ENCODE measurements at regions not wholly inside any gene's neighbourhood (a gene's known extent, or its start where the extent isn't known, plus 50 kb on each side); places are given as distances from the start of the nearest gene placed in this dataset.
"Not testable (repeated sequence)": the region's sequence is repeated elsewhere in the genome, so short reads cannot be mapped to it uniquely, and the experiment has no call there.

- H3K23ac ChIP-seq (ENCODE audit: low read length); H2BK5ac ChIP-seq (ENCODE audit: low read depth, low read length, poor library complexity); H4K91ac ChIP-seq (ENCODE audit: low read depth, low read length); DNase-seq; H3K4me1 ChIP-seq (ENCODE audit: control insufficient read depth in 1 of 2, insufficient read depth in 2 of 2, low read length in 2 of 2); H4K12ac ChIP-seq (ENCODE audit: low read depth, low read length); H4K8ac ChIP-seq (ENCODE audit: low read depth, low read length); H3K27me3 ChIP-seq (ENCODE audit: insufficient read depth, low read length); H3K9me3 ChIP-seq (ENCODE audit: insufficient read depth, low read depth, low read length); H2BK12ac ChIP-seq (ENCODE audit: low read length); H3K9ac ChIP-seq (ENCODE audit: low read length); H3K14ac ChIP-seq (ENCODE audit: low read length); H3K79me1 ChIP-seq (ENCODE audit: low read length); H3K27ac ChIP-seq (ENCODE audit: low read depth, low read length); H3K18ac ChIP-seq (ENCODE audit: low read length); H3K79me2 ChIP-seq (ENCODE audit: control insufficient read depth, insufficient read depth, low read length, poor library complexity); H3K4me3 ChIP-seq (ENCODE audit: low read depth, low read length); H2AFZ ChIP-seq (ENCODE audit: insufficient read depth, low read length, poor library complexity); H2AK5ac ChIP-seq (ENCODE audit: low read length); H2BK120ac ChIP-seq (ENCODE audit: insufficient read depth, low read length, poor library complexity); H3K4ac ChIP-seq (ENCODE audit: low read depth, low read length); H3K4me2 ChIP-seq (ENCODE audit: low read length); H3K36me3 ChIP-seq (ENCODE audit: control insufficient read depth in 1 of 2, insufficient read depth in 2 of 2, low read length in 2 of 2): not testable (repeated sequence)
- no CpG with 5 or more reads among the region's 6 CpGs for WGBS (ENCODE audit: extremely low coverage, insufficient coverage, insufficient read length)
Measured at GRCh38 chr11:116324077-116324476, 448.7 kb downstream of the BUD13 start.

- H3K27me3 ChIP-seq (ENCODE audit: insufficient read depth, low read length): no peaks in the 10 kb centered on the region
- no peak overlapping the region for H3K18ac ChIP-seq (ENCODE audit: low read length)
- no peaks in the 10 kb centered on the region for H3K9me3 ChIP-seq (ENCODE audit: insufficient read depth, low read depth, low read length)
- no peak overlapping the region for H4K8ac ChIP-seq (ENCODE audit: low read depth, low read length)
- no peak overlapping the region for H3K14ac ChIP-seq (ENCODE audit: low read length)
- H2BK120ac ChIP-seq (ENCODE audit: insufficient read depth, low read length, poor library complexity): no peak overlapping the region
- H3K4me2 ChIP-seq (ENCODE audit: low read length): no peak overlapping the region
- no peak for DNase-seq
- H3K4ac ChIP-seq (ENCODE audit: low read depth, low read length): no peak overlapping the region
- no peaks in the 10 kb centered on the region for H3K79me1 ChIP-seq (ENCODE audit: low read length)
- no peak overlapping the region for H4K12ac ChIP-seq (ENCODE audit: low read depth, low read length)
- H3K4me1 ChIP-seq (ENCODE audit: control insufficient read depth in 1 of 2, insufficient read depth in 2 of 2, low read length in 2 of 2): no peaks in the 10 kb centered on the region
- H2BK12ac ChIP-seq (ENCODE audit: low read length): no peak overlapping the region
- H2AFZ ChIP-seq (ENCODE audit: insufficient read depth, low read length, poor library complexity): no peak overlapping the region
- no peak overlapping the region for H3K27ac ChIP-seq (ENCODE audit: low read depth, low read length)
- H3K36me3 ChIP-seq (ENCODE audit: control insufficient read depth in 1 of 2, insufficient read depth in 2 of 2, low read length in 2 of 2): no peaks in the 10 kb centered on the region
- H4K91ac ChIP-seq (ENCODE audit: low read depth, low read length): no peak overlapping the region
- H3K79me2 ChIP-seq (ENCODE audit: control insufficient read depth, insufficient read depth, low read length, poor library complexity): no peaks in the 10 kb centered on the region
- WGBS (ENCODE audit: extremely low coverage, insufficient coverage, insufficient read length): no CpG with 5 or more reads among the region's 3 CpGs
- no peak overlapping the region for H2BK5ac ChIP-seq (ENCODE audit: low read depth, low read length, poor library complexity)
- H3K9ac ChIP-seq (ENCODE audit: low read length): no peak overlapping the region
- H3K23ac ChIP-seq (ENCODE audit: low read length): no peak overlapping the region
- H3K4me3 ChIP-seq (ENCODE audit: low read depth, low read length): no peak overlapping the region
- no peak overlapping the region for H2AK5ac ChIP-seq (ENCODE audit: low read length)
Measured at GRCh38 chr11:116317212-116317611, 455.6 kb downstream of the BUD13 start.

GRCh38 chr11:116314006-116314405, 458.8 kb downstream of the BUD13 start:
- H3K79me2 ChIP-seq (ENCODE audit: control insufficient read depth, insufficient read depth, low read length, poor library complexity): no peaks in the 10 kb centered on the region
- H3K36me3 ChIP-seq (ENCODE audit: control insufficient read depth in 1 of 2, insufficient read depth in 2 of 2, low read length in 2 of 2): no peaks in the 10 kb centered on the region
- H4K8ac ChIP-seq (ENCODE audit: low read depth, low read length): no peak overlapping the region
- DNase-seq: no peak
- H2AFZ ChIP-seq (ENCODE audit: insufficient read depth, low read length, poor library complexity): no peak overlapping the region
- H4K91ac ChIP-seq (ENCODE audit: low read depth, low read length): no peak overlapping the region
- peaks cover 2% of the 10 kb centered on the region for H3K9me3 ChIP-seq (ENCODE audit: insufficient read depth, low read depth, low read length)
- no peaks in the 10 kb centered on the region for H3K4me1 ChIP-seq (ENCODE audit: control insufficient read depth in 1 of 2, insufficient read depth in 2 of 2, low read length in 2 of 2)
- no peak overlapping the region for H3K9ac ChIP-seq (ENCODE audit: low read length)
- H3K4me2 ChIP-seq (ENCODE audit: low read length): no peak overlapping the region
- no peaks in the 10 kb centered on the region for H3K79me1 ChIP-seq (ENCODE audit: low read length)
- no peak overlapping the region for H3K4me3 ChIP-seq (ENCODE audit: low read depth, low read length)
- H4K12ac ChIP-seq (ENCODE audit: low read depth, low read length): no peak overlapping the region
- no peak overlapping the region for H3K27ac ChIP-seq (ENCODE audit: low read depth, low read length)
- H3K18ac ChIP-seq (ENCODE audit: low read length): no peak overlapping the region
- H3K27me3 ChIP-seq (ENCODE audit: insufficient read depth, low read length): no peaks in the 10 kb centered on the region
- H3K23ac ChIP-seq (ENCODE audit: low read length): no peak overlapping the region
- H2AK5ac ChIP-seq (ENCODE audit: low read length): no peak overlapping the region
- no peak overlapping the region for H3K4ac ChIP-seq (ENCODE audit: low read depth, low read length)
- H2BK120ac ChIP-seq (ENCODE audit: insufficient read depth, low read length, poor library complexity): no peak overlapping the region
- H2BK5ac ChIP-seq (ENCODE audit: low read depth, low read length, poor library complexity): no peak overlapping the region
- no peak overlapping the region for H3K14ac ChIP-seq (ENCODE audit: low read length)
- H2BK12ac ChIP-seq (ENCODE audit: low read length): no peak overlapping the region

GRCh38 chr11:116312570-116313391, 460.0 kb downstream of the BUD13 start:
- Histone ChIP-seq H4K12ac (ENCODE audit: low read depth, low read length) (no peak overlapping the region), H2BK5ac (ENCODE audit: low read depth, low read length, poor library complexity) (no peak overlapping the region), H3K27ac (ENCODE audit: low read depth, low read length) (no peak overlapping the region), H3K9ac (ENCODE audit: low read length) (no peak overlapping the region), H3K14ac (ENCODE audit: low read length) (no peak overlapping the region), H3K4me1 (ENCODE audit: control insufficient read depth in 1 of 2, insufficient read depth in 2 of 2, low read length in 2 of 2) (no peaks in the 10 kb centered on the region), H3K4me2 (ENCODE audit: low read length) (no peak overlapping the region), H4K8ac (ENCODE audit: low read depth, low read length) (no peak overlapping the region), H3K36me3 (ENCODE audit: control insufficient read depth in 1 of 2, insufficient read depth in 2 of 2, low read length in 2 of 2) (no peaks in the 10 kb centered on the region), H3K4me3 (ENCODE audit: low read depth, low read length) (no peak overlapping the region), H3K9me3 (ENCODE audit: insufficient read depth, low read depth, low read length) (peaks cover 2% of the 10 kb centered on the region), H2AK5ac (ENCODE audit: low read length) (no peak overlapping the region), H2BK12ac (ENCODE audit: low read length) (no peak overlapping the region), H2AFZ (ENCODE audit: insufficient read depth, low read length, poor library complexity) (no peak overlapping the region), H3K79me2 (ENCODE audit: control insufficient read depth, insufficient read depth, low read length, poor library complexity) (no peaks in the 10 kb centered on the region), H2BK120ac (ENCODE audit: insufficient read depth, low read length, poor library complexity) (no peak overlapping the region), H3K27me3 (ENCODE audit: insufficient read depth, low read length) (no peaks in the 10 kb centered on the region), H4K91ac (ENCODE audit: low read depth, low read length) (no peak overlapping the region), H3K79me1 (ENCODE audit: low read length) (no peaks in the 10 kb centered on the region), H3K23ac (ENCODE audit: low read length) (no peak overlapping the region), H3K18ac (ENCODE audit: low read length) (no peak overlapping the region), H3K4ac (ENCODE audit: low read depth, low read length) (no peak overlapping the region)
- no peak for DNase-seq
- WGBS (ENCODE audit: extremely low coverage, insufficient coverage, insufficient read length): no CpG with 5 or more reads among the region's 15 CpGs

Measured in trophoblast cell (in vitro differentiated cells and primary cell).